Gastrocnemius medialis (tissue), 4 donors: ENCODE measurements at regions not wholly inside any gene's neighbourhood (a gene's known extent, or its start where the extent isn't known, plus 50 kb on each side); places are given as distances from the start of the nearest gene placed in this dataset.

Experiments
- ATAC-seq, 2 donors: fragments of 150-250 bp; one replicate each; pipeline ENCODE4 v1.9.1; 2016
- DNase-seq, 2 donors: peaks; one replicate each; pipeline ENCODE4 v3.0.0-alpha.2; 2019
- H3K27ac ChIP-seq, 4 donors: fragments of 200-600 bp; sonication (generic); 1 replicate in 1 of 4; 2 replicates in 3 of 4; pipeline ENCODE4 v1.5.1; 2016 to 2018; ENCODE audit warnings: mild to moderate bottlenecking in 2 of 4, moderate library complexity in 1 of 4
- H3K27me3 ChIP-seq, 3 donors: fragments of 200-600 bp; sonication (generic) in 2 of 3; 1 replicate in 1 of 3; 2 replicates in 2 of 3; pipeline versions ENCODE4 v1.5.1 to v1.6.0; 2016 to 2019; ENCODE audit warnings: mild to moderate bottlenecking in 1 of 3, moderate library complexity in 1 of 3
- H3K36me3 ChIP-seq, 2 donors: fragments of 200-600 bp; sonication (generic) in 1 of 2; one replicate each; pipeline ENCODE4 v1.5.1; 2017 to 2018
- H3K4me1 ChIP-seq, 2 donors: fragments of 200-600 bp; sonication (generic) in 1 of 2; one replicate each; pipeline ENCODE4 v1.5.1; 2016 to 2017; ENCODE audit warnings: mild to moderate bottlenecking in 2 of 2
- H3K4me3 ChIP-seq, 4 donors: fragments of 200-600 bp; sonication (generic) in 3 of 4; 1 replicate in 1 of 4; 2 replicates in 3 of 4; pipeline ENCODE4 v1.5.1; 2016 to 2019; ENCODE audit warnings: mild to moderate bottlenecking in 2 of 4
- H3K9me3 ChIP-seq, 3 donors: fragments of 200-600 bp; sonication (generic) in 2 of 3; 1 replicate in 1 of 3; 2 replicates in 2 of 3; pipeline ENCODE4 v1.5.1; 2016 to 2019
- POLR2A ChIP-seq, 2 donors: fragments of 450-650 bp; IDR thresholded peaks; one replicate each; pipeline ENCODE4 v1.6.1; 2017; ENCODE audit warnings: antibody characterized with exemption in 2 of 2, mild to moderate bottlenecking in 2 of 2, moderate library complexity in 2 of 2
- in situ Hi-C, 4 donors: fragments of 200-750 bp; cut with MboI; loops; one replicate each; pipeline versions ENCODE4 v1.15.0 to v1.8.0; 2017; ENCODE audit warnings: low sequenced_read_pairs in 4 of 4
- intact Hi-C: fragments of 100-400 bp; cut with DNase I; formaldehyde crosslinking; loops from one replicate; pipeline ENCODE4 v1.15.1; 2023; ENCODE audit warnings: low total_unique reads
- TF ChIP-seq, protein P1 (sequence below), 5 experiments: fragments of 450-650 bp in 3 of 5; fragments of 200-600 bp in 2 of 5; sonication (generic) in 2 of 5; IDR thresholded peaks in 4 of 5; conservative IDR thresholded peaks in 1 of 5; 1 replicate in 4 of 5; 2 replicates in 1 of 5; pipeline ENCODE4 v1.5.1; 2016 to 2019; ENCODE audit warnings: antibody characterized with exemption in 5 of 5, mild to moderate bottlenecking in 3 of 5, moderate library complexity in 3 of 5

GRCh38 chr10:21150166-21150565 is 253.1 kb upstream of the NEBL start:
- intact Hi-C loops, result no loop called here
- no peak overlapping the region for H3K4me3 ChIP-seq
- in situ Hi-C loops, result no loop called here
- no peak for DNase-seq
- H3K9me3 ChIP-seq, result no peaks in the 10 kb centered on the region
- no peak for TF ChIP-seq POLR2A (IDR thresholded peaks at IDR 0.05)
- TF ChIP-seq, protein P1, sequence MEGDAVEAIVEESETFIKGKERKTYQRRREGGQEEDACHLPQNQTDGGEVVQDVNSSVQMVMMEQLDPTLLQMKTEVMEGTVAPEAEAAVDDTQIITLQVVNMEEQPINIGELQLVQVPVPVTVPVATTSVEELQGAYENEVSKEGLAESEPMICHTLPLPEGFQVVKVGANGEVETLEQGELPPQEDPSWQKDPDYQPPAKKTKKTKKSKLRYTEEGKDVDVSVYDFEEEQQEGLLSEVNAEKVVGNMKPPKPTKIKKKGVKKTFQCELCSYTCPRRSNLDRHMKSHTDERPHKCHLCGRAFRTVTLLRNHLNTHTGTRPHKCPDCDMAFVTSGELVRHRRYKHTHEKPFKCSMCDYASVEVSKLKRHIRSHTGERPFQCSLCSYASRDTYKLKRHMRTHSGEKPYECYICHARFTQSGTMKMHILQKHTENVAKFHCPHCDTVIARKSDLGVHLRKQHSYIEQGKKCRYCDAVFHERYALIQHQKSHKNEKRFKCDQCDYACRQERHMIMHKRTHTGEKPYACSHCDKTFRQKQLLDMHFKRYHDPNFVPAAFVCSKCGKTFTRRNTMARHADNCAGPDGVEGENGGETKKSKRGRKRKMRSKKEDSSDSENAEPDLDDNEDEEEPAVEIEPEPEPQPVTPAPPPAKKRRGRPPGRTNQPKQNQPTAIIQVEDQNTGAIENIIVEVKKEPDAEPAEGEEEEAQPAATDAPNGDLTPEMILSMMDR (IDR thresholded peaks at IDR 0.05 in 4 of 5, conservative IDR thresholded peaks at IDR 0.05 in 1 of 5), result no peak
- ATAC-seq, result no peak
- no peaks in the 10 kb centered on the region for H3K36me3 ChIP-seq
- no peaks in the 10 kb centered on the region for H3K4me1 ChIP-seq
- no peak overlapping the region for H3K27ac ChIP-seq
- H3K27me3 ChIP-seq, result no peaks in the 10 kb centered on the region

- Histone ChIP-seq H3K36me3 (no peaks in the 10 kb centered on the region), H3K9me3 (no peaks in the 10 kb centered on the region), H3K27ac (no peak overlapping the region), H3K27me3 (no peaks in the 10 kb centered on the region), H3K4me1 (no peaks in the 10 kb centered on the region), H3K4me3 (no peak overlapping the region)
- TF ChIP-seq, protein P1 (IDR thresholded peaks at IDR 0.05 in 4 of 5, conservative IDR thresholded peaks at IDR 0.05 in 1 of 5), result no peak
- no peak for TF ChIP-seq POLR2A (IDR thresholded peaks at IDR 0.05)
- in situ Hi-C loops, result no loop called here
- intact Hi-C loops, result no loop called here
- DNase-seq (no peak), ATAC-seq (no peak)
These were observed 249.3 kb upstream of the NEBL start for GRCh38 chr10:21146436-21146789.

GRCh38 chr10:21145751-21146435 is 248.8 kb upstream of the NEBL start:
- Histone ChIP-seq H3K9me3 (no peaks in the 10 kb centered on the region), H3K4me1 (no peaks in the 10 kb centered on the region), H3K36me3 (no peaks in the 10 kb centered on the region), H3K4me3 (no peak overlapping the region), H3K27ac (no peak overlapping the region), H3K27me3 (no peaks in the 10 kb centered on the region)
- TF ChIP-seq, protein P1 (IDR thresholded peaks at IDR 0.05 in 4 of 5, conservative IDR thresholded peaks at IDR 0.05 in 1 of 5), result no peak
- TF ChIP-seq POLR2A (IDR thresholded peaks at IDR 0.05), result no peak
- DNase-seq (no peak), ATAC-seq (no peak)
- in situ Hi-C loops (no loop called here), intact Hi-C loops (no loop called here)

DNA sequence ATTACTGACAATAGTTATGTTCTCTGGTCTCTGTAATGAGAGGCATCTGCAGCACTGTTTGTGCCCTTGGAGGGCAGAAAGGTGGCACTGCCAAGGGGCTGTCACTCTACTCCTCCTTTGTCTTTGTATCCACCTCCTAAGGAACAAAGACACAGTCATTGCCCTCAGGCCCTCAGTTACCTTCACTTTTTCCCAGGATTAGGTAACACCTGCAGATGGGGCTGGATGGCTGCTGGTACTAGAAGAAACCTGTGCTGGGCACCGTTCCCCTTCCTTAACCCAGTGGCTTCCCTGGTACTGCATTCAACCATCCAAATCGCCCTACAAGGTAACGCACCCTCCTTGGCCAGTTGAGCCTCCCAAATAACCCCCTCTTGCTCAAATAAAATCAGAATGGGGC is 246.9 kb upstream of the NEBL start:
- in situ Hi-C loops, result no loop called here
- Histone ChIP-seq H3K36me3 (no peaks in the 10 kb centered on the region), H3K4me1 (no peaks in the 10 kb centered on the region), H3K9me3 (no peaks in the 10 kb centered on the region), H3K4me3 (no peak overlapping the region), H3K27ac (no peak overlapping the region), H3K27me3 (no peaks in the 10 kb centered on the region)
- no peak for TF ChIP-seq POLR2A (IDR thresholded peaks at IDR 0.05)
- TF ChIP-seq, protein P1 (IDR thresholded peaks at IDR 0.05 in 4 of 5, conservative IDR thresholded peaks at IDR 0.05 in 1 of 5), result no peak
- DNase-seq, result no peak
- ATAC-seq, result no peak
- intact Hi-C loops, result no loop called here

- H3K9me3 ChIP-seq, result no peaks in the 10 kb centered on the region
- ATAC-seq, result no peak
- H3K27ac ChIP-seq, result no peak overlapping the region
- in situ Hi-C loops, result no loop called here
- H3K36me3 ChIP-seq, result no peaks in the 10 kb centered on the region
- no peaks in the 10 kb centered on the region for H3K4me1 ChIP-seq
- intact Hi-C loops, result no loop called here
- no peaks in the 10 kb centered on the region for H3K27me3 ChIP-seq
- no peak overlapping the region for H3K4me3 ChIP-seq
- no peak for TF ChIP-seq POLR2A (IDR thresholded peaks at IDR 0.05)
- TF ChIP-seq, protein P1 (IDR thresholded peaks at IDR 0.05 in 4 of 5, conservative IDR thresholded peaks at IDR 0.05 in 1 of 5), result no peak
- DNase-seq, result no peak
These were observed 244.9 kb upstream of the NEBL start for GRCh38 chr10:21141946-21142492.
